K562 (cell line): ENCODE measurements at regions not wholly inside any gene's neighbourhood (a gene's known extent, or its start where the extent isn't known, plus 50 kb on each side); places are given as distances from the start of the nearest gene placed in this dataset.
"Not testable (repeated sequence)": the region's sequence is repeated elsewhere in the genome, so short reads cannot be mapped to it uniquely, and the experiment has no call there.

ENCODE experiments used
- SRF ChIP-seq, 2 experiments: fragments of 250-450, 450-650 bp in 1 of 2; sonication (Bioruptor Pico) in 1 of 2; sonication (generic) in 1 of 2; formaldehyde crosslinking; IDR thresholded peaks; 2 replicates each; pipeline versions ENCODE4 v1.5.0 to v1.5.1; 2020 to 2022; ENCODE audit warnings: mild to moderate bottlenecking in 1 of 2, missing genetic modification reagents in 1 of 2
- TF ChIP-seq, protein P1 (sequence below), 2 experiments: fragments of 450-650 bp; conservative IDR thresholded peaks; 2 replicates each; pipeline ENCODE4 v1.6.1; 2017; ENCODE audit warnings: mild to moderate bottlenecking in 2 of 2, moderate library complexity in 2 of 2
- TF ChIP-seq, protein P2 (sequence below), 2 experiments: fragments of 450-650 bp; IDR thresholded peaks; 2 replicates each; pipeline ENCODE4 v1.6.1; 2016
- TF ChIP-seq, protein P3 (sequence below), 2 experiments: fragments of 450-650 bp in 1 of 2; sonication (generic) in 1 of 2; formaldehyde crosslinking in 1 of 2; IDR thresholded peaks in 1 of 2; conservative IDR thresholded peaks in 1 of 2; 2 replicates each; pipeline versions ENCODE4 v1.6.1 to v1.8.1; 2016 to 2023; ENCODE audit warnings: mild to moderate bottlenecking in 2 of 2, moderate library complexity in 2 of 2, inconsistent platforms in 1 of 2, missing genetic modification reagents in 1 of 2

GRCh38 chr6:92952111-92952510, 467.2 kb downstream of the EPHA7 start:
- TF ChIP-seq, protein P1, sequence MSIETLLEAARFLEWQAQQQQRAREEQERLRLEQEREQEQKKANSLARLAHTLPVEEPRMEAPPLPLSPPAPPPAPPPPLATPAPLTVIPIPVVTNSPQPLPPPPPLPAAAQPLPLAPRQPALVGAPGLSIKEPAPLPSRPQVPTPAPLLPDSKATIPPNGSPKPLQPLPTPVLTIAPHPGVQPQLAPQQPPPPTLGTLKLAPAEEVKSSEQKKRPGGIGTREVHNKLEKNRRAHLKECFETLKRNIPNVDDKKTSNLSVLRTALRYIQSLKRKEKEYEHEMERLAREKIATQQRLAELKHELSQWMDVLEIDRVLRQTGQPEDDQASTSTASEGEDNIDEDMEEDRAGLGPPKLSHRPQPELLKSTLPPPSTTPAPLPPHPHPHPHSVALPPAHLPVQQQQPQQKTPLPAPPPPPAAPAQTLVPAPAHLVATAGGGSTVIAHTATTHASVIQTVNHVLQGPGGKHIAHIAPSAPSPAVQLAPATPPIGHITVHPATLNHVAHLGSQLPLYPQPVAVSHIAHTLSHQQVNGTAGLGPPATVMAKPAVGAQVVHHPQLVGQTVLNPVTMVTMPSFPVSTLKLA (conservative IDR thresholded peaks at IDR 0.05): not testable (repeated sequence)
- TF ChIP-seq, protein P2, sequence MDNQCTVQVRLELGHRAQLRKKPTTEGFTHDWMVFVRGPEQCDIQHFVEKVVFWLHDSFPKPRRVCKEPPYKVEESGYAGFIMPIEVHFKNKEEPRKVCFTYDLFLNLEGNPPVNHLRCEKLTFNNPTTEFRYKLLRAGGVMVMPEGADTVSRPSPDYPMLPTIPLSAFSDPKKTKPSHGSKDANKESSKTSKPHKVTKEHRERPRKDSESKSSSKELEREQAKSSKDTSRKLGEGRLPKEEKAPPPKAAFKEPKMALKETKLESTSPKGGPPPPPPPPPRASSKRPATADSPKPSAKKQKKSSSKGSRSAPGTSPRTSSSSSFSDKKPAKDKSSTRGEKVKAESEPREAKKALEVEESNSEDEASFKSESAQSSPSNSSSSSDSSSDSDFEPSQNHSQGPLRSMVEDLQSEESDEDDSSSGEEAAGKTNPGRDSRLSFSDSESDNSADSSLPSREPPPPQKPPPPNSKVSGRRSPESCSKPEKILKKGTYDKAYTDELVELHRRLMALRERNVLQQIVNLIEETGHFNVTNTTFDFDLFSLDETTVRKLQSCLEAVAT (IDR thresholded peaks at IDR 0.05): not testable (repeated sequence)
- TF ChIP-seq, protein P3, sequence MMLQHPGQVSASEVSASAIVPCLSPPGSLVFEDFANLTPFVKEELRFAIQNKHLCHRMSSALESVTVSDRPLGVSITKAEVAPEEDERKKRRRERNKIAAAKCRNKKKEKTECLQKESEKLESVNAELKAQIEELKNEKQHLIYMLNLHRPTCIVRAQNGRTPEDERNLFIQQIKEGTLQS (IDR thresholded peaks at IDR 0.05): not testable (repeated sequence)
- TF ChIP-seq, protein P3 (CRISPR knock-in tag; conservative IDR thresholded peaks at IDR 0.05): not testable (repeated sequence)
- TF ChIP-seq SRF (CRISPR knock-in tag; IDR thresholded peaks at IDR 0.05): not testable (repeated sequence)
